DND-41 (cell line): ENCODE measurements at regions not wholly inside any gene's neighbourhood (a gene's known extent, or its start where the extent isn't known, plus 50 kb on each side); places are given as distances from the start of the nearest gene placed in this dataset.

Source experiments
- CTCF ChIP-seq: IDR thresholded peaks from 2 replicates; pipeline ENCODE4 v1.5.1; 2012; ENCODE audit warnings: borderline replicate concordance, low read length, moderate library complexity, mild to moderate bottlenecking; ENCODE audit not compliant: poor library complexity, severe bottlenecking; ENCODE audit errors: extremely low read depth
- EZH2 ChIP-seq: IDR thresholded peaks from 3 replicates; pipeline ENCODE4 v1.6.1; 2012; ENCODE audit warnings: borderline replicate concordance, low read depth, mild to moderate bottlenecking, moderate library complexity, low read length, inconsistent platforms; ENCODE audit not compliant: severe bottlenecking

GRCh38 chrX:39449352-39449751 is 648.1 kb downstream of the MID1IP1 start:
- TF ChIP-seq CTCF (no peak), EZH2 (no peak)
